ENCODE measurements at regions not wholly inside any gene's neighbourhood (a gene's known extent, or its start where the extent isn't known, plus 50 kb on each side); places are given as distances from the start of the nearest gene placed in this dataset.

- no peak for DNase-seq (ENCODE audit: low spot score)
These were observed 255.6 kb upstream of the CTAGE1 start for GRCh38 chr18:22673182-22673862.

- no peak for DNase-seq (ENCODE audit: low spot score)
These were observed 256.6 kb upstream of the CTAGE1 start for GRCh38 chr18:22674272-22674671.

DNA sequence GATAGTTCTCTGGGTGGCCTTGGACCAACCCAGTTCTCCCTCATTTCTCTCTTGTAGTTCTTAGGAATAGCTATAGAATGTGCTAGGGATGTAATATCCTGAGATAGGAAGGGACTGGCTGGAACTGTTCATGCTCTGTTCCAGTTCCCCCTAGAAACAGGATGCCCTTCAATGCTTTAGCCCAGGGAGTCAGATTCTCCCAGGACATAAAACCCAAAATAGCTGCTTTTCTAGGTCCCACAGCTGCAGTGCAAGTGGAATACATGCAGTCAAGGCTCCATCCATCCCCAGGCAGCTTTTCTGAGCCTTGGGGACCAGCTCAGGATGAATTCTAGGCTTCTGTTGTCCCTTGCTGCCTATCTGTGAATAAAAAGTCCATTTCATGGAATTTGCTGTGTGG lies 257.3 kb upstream of the CTAGE1 start:
- no peak for DNase-seq (ENCODE audit: low spot score)

DNA sequence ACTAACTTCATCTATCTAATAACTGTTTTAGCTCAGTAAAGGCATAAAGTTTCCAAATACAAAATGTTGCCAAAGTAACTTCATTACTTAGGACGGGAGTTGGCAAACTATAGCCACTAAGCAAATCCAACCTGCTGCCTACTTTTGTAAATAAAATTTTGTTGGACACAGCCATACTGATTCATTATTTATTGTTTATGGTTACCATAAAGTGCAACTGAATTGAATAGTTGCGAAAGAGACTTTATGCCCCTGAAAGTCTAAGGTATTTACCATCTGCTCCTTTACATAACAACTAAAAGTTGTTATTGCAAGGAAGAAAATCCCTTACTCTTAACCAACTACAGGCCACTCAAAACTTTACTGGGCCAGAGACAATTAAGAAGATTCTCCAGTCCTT lies 256.7 kb upstream of the RBBP8 start:
- DNase-seq (ENCODE audit: low spot score) = no peak

DNA sequence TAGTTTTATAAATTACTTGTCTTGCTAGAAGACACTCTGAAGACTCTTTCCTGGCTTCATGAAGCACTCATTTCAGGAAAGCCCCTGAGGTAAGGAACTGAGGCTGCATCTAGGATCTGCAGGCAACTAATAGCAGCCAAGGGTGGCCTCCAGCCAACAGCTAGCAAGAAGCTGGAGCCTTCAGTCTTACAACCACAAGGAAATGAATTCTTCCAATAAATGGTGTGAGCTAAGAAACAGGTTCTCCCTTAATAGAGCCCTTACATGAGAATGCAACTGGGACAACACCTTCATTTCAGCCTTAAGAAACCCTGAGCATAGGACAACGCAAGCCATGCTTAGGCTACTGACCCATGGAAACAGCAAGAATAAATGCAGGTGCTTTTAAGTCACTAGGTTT lies 254.6 kb upstream of the RBBP8 start:
- no peak for DNase-seq (ENCODE audit: low spot score)

GRCh38 chr18:22680944-22681343 lies 252.2 kb upstream of the RBBP8 start:
- DNase-seq (ENCODE audit: low spot score) = no peak

- no peak for DNase-seq (ENCODE audit: low spot score)
These were observed 251.2 kb upstream of the RBBP8 start for GRCh38 chr18:22681908-22682307.

DNA sequence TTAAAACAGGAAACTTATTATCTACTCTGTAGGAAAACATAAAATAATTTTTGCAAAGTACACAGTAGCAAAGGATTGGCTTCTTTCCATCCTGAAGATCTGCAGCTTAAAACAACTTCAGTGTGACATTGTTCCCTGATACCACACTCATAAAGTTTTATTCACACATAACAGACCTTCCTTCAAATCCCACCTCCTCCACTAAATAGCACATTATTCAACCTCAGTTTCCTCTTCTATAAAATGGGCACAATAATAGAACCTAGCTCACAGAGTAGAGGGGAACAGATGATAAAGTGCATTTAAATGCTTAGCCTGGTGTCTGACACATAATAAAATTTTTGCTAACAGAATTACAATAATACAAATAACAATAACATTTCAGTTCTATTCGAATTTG lies 250.4 kb upstream of the RBBP8 start:
- no peak for DNase-seq (ENCODE audit: low spot score)

DNA sequence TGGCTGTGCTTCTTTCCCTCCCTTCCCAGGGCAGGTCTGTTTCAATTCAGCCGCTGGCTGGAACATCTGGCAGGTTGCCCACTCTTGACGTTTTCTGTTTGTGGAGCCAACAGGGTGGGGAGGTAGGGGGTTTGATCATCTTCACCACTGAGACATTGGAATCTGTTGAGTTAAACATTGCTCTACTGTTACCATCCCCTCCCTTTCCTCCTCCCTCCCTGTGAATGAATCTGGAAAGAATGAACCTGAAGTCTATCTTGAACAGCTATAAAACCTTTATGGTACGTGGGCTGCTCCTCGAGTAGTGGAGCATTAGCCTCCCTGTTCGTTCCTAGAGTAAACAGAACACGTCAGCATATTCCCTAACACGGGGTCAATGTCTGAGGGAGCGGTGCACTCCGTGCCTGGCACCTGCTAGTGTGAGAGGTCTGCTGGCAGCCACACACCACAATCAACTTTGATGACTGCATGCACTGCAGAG lies 249.9 kb upstream of the RBBP8 start:
- no peak for DNase-seq (ENCODE audit: low spot score)

DNA sequence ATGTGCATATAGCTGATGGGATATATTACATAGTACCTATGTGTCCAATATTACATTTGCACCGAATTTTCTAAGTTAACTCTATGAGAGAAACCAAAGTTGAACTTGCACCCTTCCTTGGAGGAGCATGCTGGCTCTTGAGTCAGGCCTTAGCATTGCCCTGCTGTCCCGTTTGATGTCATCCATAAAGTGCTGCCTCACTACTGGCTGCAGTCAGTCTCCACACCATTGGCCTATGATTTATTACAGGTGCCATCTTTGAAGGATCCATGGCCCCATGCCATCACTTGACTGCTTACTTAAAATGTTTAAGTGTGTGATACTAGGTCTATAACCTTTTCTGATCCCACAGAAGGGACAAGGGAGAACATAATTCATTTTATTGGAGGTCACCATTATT lies 249.3 kb upstream of the RBBP8 start:
- DNase-seq (ENCODE audit: low spot score) = no peak

- no peak for DNase-seq (ENCODE audit: low spot score)
These were observed 248.9 kb upstream of the RBBP8 start for GRCh38 chr18:22684268-22684667.

- DNase-seq (ENCODE audit: low spot score) = no peak
These were observed 247.3 kb upstream of the RBBP8 start for GRCh38 chr18:22685788-22686187.

DNA sequence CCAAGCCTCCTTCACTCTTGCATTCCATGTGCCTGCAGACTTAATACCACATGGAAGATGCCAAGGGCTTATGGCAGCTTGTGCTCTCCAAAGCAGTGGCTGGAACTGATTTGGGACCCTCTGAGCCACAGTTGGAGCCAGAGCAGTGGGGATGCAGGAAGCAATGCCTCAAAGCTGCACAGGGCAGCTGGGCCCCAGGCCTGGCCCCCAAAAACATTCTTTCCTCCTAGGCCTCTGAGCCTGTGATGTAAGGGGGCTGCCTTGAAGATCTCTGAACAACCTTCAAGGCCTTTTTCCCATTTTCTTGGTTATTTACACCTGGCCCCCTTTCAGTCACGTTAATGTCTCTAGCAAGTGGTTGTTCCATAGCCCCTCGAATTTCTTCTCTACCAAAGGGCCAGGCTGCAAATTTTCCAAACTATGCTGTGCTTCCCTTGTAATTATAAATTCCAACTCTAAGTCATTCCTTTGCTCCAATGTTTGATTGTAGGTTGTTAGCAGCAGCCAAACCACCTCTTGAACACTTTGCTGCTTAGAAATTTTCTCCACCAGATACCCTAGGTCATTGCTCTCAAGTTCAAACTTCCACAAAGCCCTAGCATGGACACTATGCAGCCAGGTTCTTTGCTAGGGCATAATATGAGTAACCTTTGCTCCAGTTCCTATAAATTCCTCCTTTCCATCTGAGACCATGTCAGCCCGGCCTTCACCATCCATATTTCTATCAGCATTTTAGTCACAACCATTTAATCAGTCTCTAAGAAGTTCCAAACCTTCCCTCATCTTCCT lies 245.0 kb upstream of the RBBP8 start:
- no peak for DNase-seq (ENCODE audit: low spot score)

DNA sequence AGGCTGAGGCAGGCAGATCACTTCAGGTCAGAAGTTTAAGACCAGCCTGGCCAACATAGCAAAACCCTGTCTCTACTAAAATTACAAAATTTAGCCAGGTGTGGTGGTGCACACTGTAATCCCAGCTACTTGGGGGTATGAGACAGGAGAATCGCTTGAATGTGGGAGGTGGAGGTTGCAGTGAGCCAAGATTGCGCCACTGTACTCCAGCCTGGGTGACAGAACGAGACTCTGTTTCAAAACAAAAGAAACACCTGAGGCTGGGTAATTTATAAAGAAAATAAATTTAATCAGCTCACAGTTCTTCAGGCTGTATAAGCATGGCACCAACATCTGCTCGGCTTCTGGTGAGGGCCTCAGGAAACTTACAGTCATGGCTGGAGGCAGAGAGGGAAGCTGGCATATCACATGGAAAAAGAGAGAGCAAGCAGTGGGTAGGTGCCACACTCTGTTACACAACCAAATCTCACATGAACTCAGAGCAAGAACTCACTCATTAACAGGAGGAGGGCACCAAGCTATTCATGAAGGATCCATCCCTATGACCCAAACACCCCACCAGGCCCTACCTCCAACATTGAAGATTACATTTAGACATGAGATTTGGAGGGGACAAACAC lies 244.1 kb upstream of the RBBP8 start:
- no peak for DNase-seq (ENCODE audit: low spot score)

DNA sequence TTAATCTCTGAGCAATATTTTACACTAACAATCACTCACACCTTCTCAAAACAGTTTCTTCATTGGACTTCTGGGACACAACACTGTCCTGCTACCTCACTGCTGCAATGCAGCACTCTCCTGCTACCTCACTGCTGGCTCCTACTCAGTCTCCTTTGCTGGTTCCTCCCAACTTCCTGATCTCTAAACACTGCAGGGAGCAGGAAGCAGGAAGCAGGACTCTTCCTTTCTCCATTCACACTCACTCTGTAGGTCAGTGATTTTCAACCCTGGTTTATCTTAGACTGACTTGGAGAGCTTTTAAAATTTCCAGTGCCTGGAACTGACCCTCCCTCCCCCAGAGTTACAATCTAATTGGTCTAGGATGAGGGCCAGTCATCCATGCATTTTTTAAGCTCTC lies 243.4 kb upstream of the RBBP8 start:
- DNase-seq (ENCODE audit: low spot score) = no peak

DNA sequence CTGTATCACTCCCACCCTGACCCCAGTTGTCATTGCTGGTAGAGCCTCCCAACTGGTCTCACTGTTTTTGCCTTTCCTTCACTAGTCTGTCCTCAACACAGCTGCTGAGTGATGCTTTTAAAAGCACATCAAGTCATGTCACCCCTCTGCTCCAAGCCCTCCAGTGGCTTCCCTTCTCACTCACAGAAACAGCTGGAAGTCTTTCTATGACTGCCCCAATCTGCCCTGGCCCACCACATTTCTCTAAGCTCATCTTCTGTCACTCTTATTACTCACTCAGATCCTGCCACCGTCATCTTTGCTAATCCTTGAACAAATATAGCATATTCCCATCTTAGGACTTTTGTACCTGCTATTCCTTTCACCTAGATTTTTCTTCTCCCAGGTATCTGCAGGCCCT lies 242.6 kb upstream of the RBBP8 start:
- DNase-seq (ENCODE audit: low spot score) = no peak

GRCh38 chr18:22691946-22692710 lies 241.0 kb upstream of the RBBP8 start:
- DNase-seq (ENCODE audit: low spot score) = no peak

GRCh38 chr18:22694954-22695353 lies 238.2 kb upstream of the RBBP8 start:
- no peak for DNase-seq (ENCODE audit: low spot score)

DNA sequence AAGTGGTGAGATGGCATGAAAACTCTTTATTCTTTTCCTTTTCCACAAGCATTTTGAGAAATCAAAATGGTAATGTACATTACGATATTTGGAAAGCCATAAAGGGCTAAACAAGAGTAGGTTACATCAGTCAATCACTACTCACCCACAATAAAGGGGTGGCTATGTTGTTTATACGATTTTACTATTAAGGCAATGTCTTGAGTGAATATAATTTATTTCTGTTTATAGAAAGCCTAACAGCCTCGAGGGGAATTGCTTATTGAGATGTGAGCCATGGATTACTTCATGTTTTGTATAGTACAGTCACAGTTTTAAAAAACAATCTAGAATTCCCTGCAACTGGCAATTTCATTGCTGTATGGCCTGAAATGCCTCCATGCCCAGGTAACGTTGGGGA lies 237.5 kb upstream of the RBBP8 start:
- no peak for DNase-seq (ENCODE audit: low spot score)

GRCh38 chr18:22697561-22697960 lies 235.6 kb upstream of the RBBP8 start:
- no peak for DNase-seq (ENCODE audit: low spot score)

DNA sequence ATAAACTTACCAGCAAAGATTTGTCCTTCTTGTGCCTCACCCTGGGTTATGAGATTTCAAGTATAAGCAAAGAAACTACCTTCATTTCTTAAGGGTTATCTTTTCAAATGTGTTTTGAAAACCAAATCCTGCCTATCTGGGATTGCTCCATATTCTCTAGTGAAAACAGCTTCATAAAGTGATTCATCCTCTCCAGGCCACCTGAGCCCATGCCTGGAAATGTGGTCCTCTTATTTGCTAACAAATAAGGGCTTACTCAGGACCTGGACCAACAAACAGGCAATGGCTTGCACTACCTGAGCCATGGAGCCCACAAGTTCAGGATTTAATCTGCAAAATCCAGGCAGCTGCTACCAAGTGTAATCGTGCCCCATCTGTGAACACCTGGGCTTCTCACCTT lies 234.4 kb upstream of the RBBP8 start:
- no peak for DNase-seq (ENCODE audit: low spot score)

GRCh38 chr18:22699629-22700028 lies 233.5 kb upstream of the RBBP8 start:
- DNase-seq (ENCODE audit: low spot score) = no peak

- no peak for DNase-seq (ENCODE audit: low spot score)
These were observed 232.2 kb upstream of the RBBP8 start for GRCh38 chr18:22700920-22701319.
